OCI-LY3 (cell line): ENCODE measurements at regions not wholly inside any gene's neighbourhood (a gene's known extent, or its start where the extent isn't known, plus 50 kb on each side); places are given as distances from the start of the nearest gene placed in this dataset.
"Not testable (repeated sequence)": the region's sequence is repeated elsewhere in the genome, so short reads cannot be mapped to it uniquely, and the experiment has no call there.

Experiments
- EZH2phosphoT487 ChIP-seq: fragments of 200-600 bp; shearing (Covaris generic); IDR thresholded peaks from 2 replicates; pipeline ENCODE4 v1.6.1; 2018; ENCODE audit warnings: antibody characterized with exemption, mixed run types, low read depth
- TF ChIP-seq, protein P1 (sequence below): fragments of 200-600, 300-600 bp; sonication (generic); IDR thresholded peaks from 2 replicates; pipeline ENCODE4 v1.5.1; 2014; ENCODE audit warnings: antibody characterized with exemption, low read length, low read depth

DNA sequence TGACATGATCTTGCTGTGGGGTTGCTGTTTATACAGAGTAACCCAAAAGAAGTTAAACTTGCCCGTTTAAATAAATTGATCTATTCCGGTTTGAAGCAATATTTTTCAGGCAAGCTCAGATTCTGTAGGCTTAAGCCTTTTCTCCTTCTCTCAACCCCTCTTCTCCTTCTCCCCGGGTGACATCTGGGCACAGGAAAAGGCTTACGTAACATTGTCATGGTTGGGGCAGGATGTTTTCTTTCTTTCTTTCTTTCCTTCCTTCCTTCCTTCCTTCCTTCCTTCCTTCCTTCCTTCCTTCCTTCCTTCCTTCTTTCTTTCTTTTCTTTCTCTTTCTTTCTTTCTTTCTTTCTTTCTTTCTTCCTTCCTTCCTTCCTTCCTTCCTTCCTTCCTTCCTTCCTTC, 315.5 kb upstream of the SPRED2 start:
- TF ChIP-seq, protein P1, sequence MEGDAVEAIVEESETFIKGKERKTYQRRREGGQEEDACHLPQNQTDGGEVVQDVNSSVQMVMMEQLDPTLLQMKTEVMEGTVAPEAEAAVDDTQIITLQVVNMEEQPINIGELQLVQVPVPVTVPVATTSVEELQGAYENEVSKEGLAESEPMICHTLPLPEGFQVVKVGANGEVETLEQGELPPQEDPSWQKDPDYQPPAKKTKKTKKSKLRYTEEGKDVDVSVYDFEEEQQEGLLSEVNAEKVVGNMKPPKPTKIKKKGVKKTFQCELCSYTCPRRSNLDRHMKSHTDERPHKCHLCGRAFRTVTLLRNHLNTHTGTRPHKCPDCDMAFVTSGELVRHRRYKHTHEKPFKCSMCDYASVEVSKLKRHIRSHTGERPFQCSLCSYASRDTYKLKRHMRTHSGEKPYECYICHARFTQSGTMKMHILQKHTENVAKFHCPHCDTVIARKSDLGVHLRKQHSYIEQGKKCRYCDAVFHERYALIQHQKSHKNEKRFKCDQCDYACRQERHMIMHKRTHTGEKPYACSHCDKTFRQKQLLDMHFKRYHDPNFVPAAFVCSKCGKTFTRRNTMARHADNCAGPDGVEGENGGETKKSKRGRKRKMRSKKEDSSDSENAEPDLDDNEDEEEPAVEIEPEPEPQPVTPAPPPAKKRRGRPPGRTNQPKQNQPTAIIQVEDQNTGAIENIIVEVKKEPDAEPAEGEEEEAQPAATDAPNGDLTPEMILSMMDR = not testable (repeated sequence)
- TF ChIP-seq EZH2phosphoT487 = not testable (repeated sequence)
